ENCODE measurements at regions not wholly inside any gene's neighbourhood (a gene's known extent, or its start where the extent isn't known, plus 50 kb on each side); places are given as distances from the start of the nearest gene placed in this dataset.
"Not testable (repeated sequence)": the region's sequence is repeated elsewhere in the genome, so short reads cannot be mapped to it uniquely, and the experiment has no call there.

DNA sequence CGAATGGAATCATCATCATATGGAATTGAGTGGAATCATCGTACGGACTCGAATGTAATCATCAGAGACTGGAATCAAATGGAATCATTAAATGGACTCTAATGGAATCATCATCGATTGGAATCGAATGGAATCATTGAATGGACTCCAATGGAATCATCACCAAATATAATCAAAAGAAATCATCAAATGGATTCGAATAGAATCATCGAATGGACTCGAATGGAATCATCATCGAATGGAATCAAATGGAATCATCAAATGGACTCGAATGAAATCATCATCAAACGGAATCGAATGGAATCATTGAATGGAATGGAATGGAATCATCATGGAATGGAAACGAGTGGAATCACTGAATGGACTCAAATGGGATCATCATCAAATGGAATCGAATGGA, 233.5 kb downstream of the SHCBP1 start:
- TF ChIP-seq NBN (conservative IDR thresholded peaks at IDR 0.05); HNF4G (IDR thresholded peaks at IDR 0.05; ENCODE audit: borderline replicate concordance, low read depth, low read length); HNF4G (CRISPR knock-in tag; IDR thresholded peaks at IDR 0.05; ENCODE audit: borderline replicate concordance, low read depth); ZNF558 (CRISPR knock-in tag; IDR thresholded peaks at IDR 0.05; ENCODE audit: borderline replicate concordance); SMC3 (IDR thresholded peaks at IDR 0.05; ENCODE audit: low read length); SETDB1 (CRISPR knock-in tag; IDR thresholded peaks at IDR 0.05; ENCODE audit: borderline replicate concordance); SP5 (CRISPR knock-in tag; IDR thresholded peaks at IDR 0.05; ENCODE audit: borderline replicate concordance, low read depth); TBL1XR1 (IDR thresholded peaks at IDR 0.05; ENCODE audit: borderline replicate concordance, low read length, partially characterized antibody); CTCF (CRISPR knock-in tag; IDR thresholded peaks at IDR 0.05); HMGXB4 (CRISPR knock-in tag; IDR thresholded peaks at IDR 0.05; ENCODE audit: borderline replicate concordance in 1 of 2, low read depth in 1 of 2); ZNF256 (CRISPR knock-in tag; conservative IDR thresholded peaks at IDR 0.05): not testable (repeated sequence)
